Peyer's patch (tissue), 4 donors: ENCODE measurements at regions not wholly inside any gene's neighbourhood (a gene's known extent, or its start where the extent isn't known, plus 50 kb on each side); places are given as distances from the start of the nearest gene placed in this dataset.

Source experiments
- DNase-seq, 3 donors: peaks; one replicate each; pipeline ENCODE4 v3.0.0-alpha.2; 2017 to 2019
- H3K27ac ChIP-seq, 4 donors: fragments of 200-600 bp; sonication (generic); one replicate each; pipeline ENCODE4 v1.5.1; 2016 to 2019
- H3K27me3 ChIP-seq, 2 donors: fragments of 200-600 bp; sonication (generic); one replicate each; pipeline ENCODE4 v1.5.1; 2019
- H3K36me3 ChIP-seq, 3 donors: fragments of 200-600 bp; sonication (generic); one replicate each; pipeline ENCODE4 v1.5.1; 2016 to 2019
- H3K4me1 ChIP-seq, 4 donors: fragments of 200-600 bp; sonication (generic); one replicate each; pipeline ENCODE4 v1.5.1; 2016 to 2019
- H3K4me3 ChIP-seq, 4 donors: fragments of 200-600 bp; sonication (generic); 1 replicate in 3 of 4; 2 replicates in 1 of 4; pipeline ENCODE4 v1.5.1; 2016 to 2019; ENCODE audit warnings: mild to moderate bottlenecking in 1 of 4
- H3K9me3 ChIP-seq, 4 donors: fragments of 200-600 bp; sonication (generic); one replicate each; pipeline ENCODE4 v1.5.1; 2016 to 2019; ENCODE audit warnings: mild to moderate bottlenecking in 1 of 4
- CTCF ChIP-seq, 6 experiments: fragments of 450-650 bp in 4 of 6; fragments of 200-600 bp in 2 of 6; sonication (generic) in 1 of 6; IDR thresholded peaks; one replicate each; pipeline ENCODE4 v1.5.1; 2017 to 2019; ENCODE audit warnings: antibody characterized with exemption in 6 of 6, mild to moderate bottlenecking in 3 of 6, moderate library complexity in 1 of 6
- POLR2A ChIP-seq, 2 donors: fragments of 450-650 bp; IDR thresholded peaks; one replicate each; pipeline ENCODE4 v1.5.1; 2017; ENCODE audit warnings: antibody characterized with exemption in 2 of 2, mild to moderate bottlenecking in 2 of 2, moderate library complexity in 2 of 2

GRCh38 chr18:33517950-33518349, 60.1 kb upstream of the ASXL3 start:
- no peak for DNase-seq
- no peak overlapping the region for H3K27ac ChIP-seq
- H3K4me1 ChIP-seq = no peaks in the 10 kb centered on the region
- no peaks in the 10 kb centered on the region for H3K36me3 ChIP-seq
- peaks cover 0 to 5% (median 2%) of the 10 kb centered on the region in 4 donors for H3K9me3 ChIP-seq
- TF ChIP-seq POLR2A (IDR thresholded peaks at IDR 0.05) (no peak), CTCF (IDR thresholded peaks at IDR 0.05) (no peak)
- no peak overlapping the region for H3K4me3 ChIP-seq
- no peaks in the 10 kb centered on the region for H3K27me3 ChIP-seq

- DNase-seq = no peak
- Histone ChIP-seq H3K4me1 (no peaks in the 10 kb centered on the region), H3K27ac (no peak overlapping the region), H3K36me3 (no peaks in the 10 kb centered on the region), H3K4me3 (no peak overlapping the region), H3K9me3 (peaks cover 0 to 5% (median 2%) of the 10 kb centered on the region in 4 donors), H3K27me3 (no peaks in the 10 kb centered on the region)
- TF ChIP-seq POLR2A (IDR thresholded peaks at IDR 0.05) (no peak), CTCF (IDR thresholded peaks at IDR 0.05) (no peak)
These were observed 65.0 kb upstream of the ASXL3 start for GRCh38 chr18:33513027-33513426.

- no peak overlapping the region for H3K27ac ChIP-seq
- no peak for TF ChIP-seq CTCF (IDR thresholded peaks at IDR 0.05)
- TF ChIP-seq POLR2A (IDR thresholded peaks at IDR 0.05) = no peak
- no peaks in the 10 kb centered on the region for H3K36me3 ChIP-seq
- H3K9me3 ChIP-seq = no peaks in the 10 kb centered on the region
- no peaks in the 10 kb centered on the region for H3K4me1 ChIP-seq
- H3K27me3 ChIP-seq = no peaks in the 10 kb centered on the region
- DNase-seq = no peak
- no peak overlapping the region for H3K4me3 ChIP-seq
These were observed 66.5 kb upstream of the CCDC178 start for GRCh38 chr18:33507019-33507418.

GRCh38 chr18:33505798-33506197, 65.3 kb upstream of the CCDC178 start:
- H3K27ac ChIP-seq = no peak overlapping the region
- H3K4me1 ChIP-seq = no peaks in the 10 kb centered on the region
- TF ChIP-seq POLR2A (IDR thresholded peaks at IDR 0.05) (no peak), CTCF (IDR thresholded peaks at IDR 0.05) (no peak)
- H3K9me3 ChIP-seq = no peaks in the 10 kb centered on the region
- DNase-seq = no peak
- H3K27me3 ChIP-seq = no peaks in the 10 kb centered on the region
- H3K36me3 ChIP-seq = no peaks in the 10 kb centered on the region
- H3K4me3 ChIP-seq = no peak overlapping the region

GRCh38 chr18:33505297-33505696, 64.8 kb upstream of the CCDC178 start:
- no peaks in the 10 kb centered on the region for H3K36me3 ChIP-seq
- H3K4me3 ChIP-seq = no peak overlapping the region
- no peaks in the 10 kb centered on the region for H3K27me3 ChIP-seq
- H3K27ac ChIP-seq = no peak overlapping the region
- no peak for DNase-seq
- H3K4me1 ChIP-seq = no peaks in the 10 kb centered on the region
- no peaks in the 10 kb centered on the region for H3K9me3 ChIP-seq
- no peak for TF ChIP-seq CTCF (IDR thresholded peaks at IDR 0.05)
- no peak for TF ChIP-seq POLR2A (IDR thresholded peaks at IDR 0.05)

GRCh38 chr18:33495278-33495677, 54.8 kb upstream of the CCDC178 start:
- DNase-seq = no peak
- H3K36me3 ChIP-seq = no peaks in the 10 kb centered on the region
- TF ChIP-seq CTCF (IDR thresholded peaks at IDR 0.05) (peak in 3 of 6 experiments; percentile 31 to 41 (median 40)), POLR2A (IDR thresholded peaks at IDR 0.05) (no peak)
- no peak overlapping the region for H3K4me3 ChIP-seq
- H3K4me1 ChIP-seq = no peaks in the 10 kb centered on the region
- H3K9me3 ChIP-seq = no peaks in the 10 kb centered on the region
- no peak overlapping the region for H3K27ac ChIP-seq
- no peaks in the 10 kb centered on the region for H3K27me3 ChIP-seq
